IMR-90 (cell line): ENCODE measurements at regions not wholly inside any gene's neighbourhood (a gene's known extent, or its start where the extent isn't known, plus 50 kb on each side); places are given as distances from the start of the nearest gene placed in this dataset.

Experiments
- ATAC-seq: fragments of 200-7000 bp; cut with Tn5 transposase; 2 replicates; pipeline ENCODE4 v1.9.1; 2020; ENCODE audit warnings: low read depth, mild to moderate bottlenecking, moderate library complexity
- BruUV-seq: library from RNA; stranded (reverse); fragments of 400-500 nt; replicated peaks from 2 replicates; lab custom pipeline; 2021; lab: Mats Ljungman, UMichigan
- CTCF ChIA-PET: fragments of 300-600 bp; formaldehyde crosslinking; extraction: SDS; loops from one replicate; lab custom pipeline; 2021; ENCODE audit warnings: antibody characterized with exemption; lab: Yijun Ruan, JAX
- POLR2A ChIA-PET: fragments of 300-600 bp; sonication (Branson Sonifier 250); formaldehyde crosslinking; loops from one replicate; lab custom pipeline; 2022; ENCODE audit warnings: antibody characterized with exemption; ENCODE audit not compliant: unreplicated experiment; lab: Charles Lee
- DNase-seq: peaks from one replicate; pipeline ENCODE4 v3.0.0; 2013
- H2AFZ ChIP-seq: replicated peaks from 2 replicates; pipeline ENCODE3; 2013; ENCODE audit warnings: low read length, mild to moderate bottlenecking; ENCODE audit not compliant: poor library complexity
- H2AK5ac ChIP-seq: 2 replicates; pipeline ENCODE4 v1.6.1; 2013; ENCODE audit warnings: low read depth, low read length, inconsistent platforms
- H2AK9ac ChIP-seq: replicated peaks from 2 replicates; pipeline ENCODE3; 2013; ENCODE audit warnings: mild to moderate bottlenecking, low read depth, low read length, moderate library complexity; ENCODE audit not compliant: poor library complexity
- H2BK120ac ChIP-seq: 2 replicates; pipeline ENCODE4 v1.6.1; 2013; ENCODE audit warnings: low read depth, low read length, inconsistent platforms
- H2BK15ac ChIP-seq: 3 replicates; pipeline ENCODE4 v1.6.1; 2013; ENCODE audit warnings: low read depth, low read length, inconsistent platforms
- H2BK20ac ChIP-seq: 2 replicates; pipeline ENCODE4 v1.6.1; 2013; ENCODE audit warnings: low read depth, mild to moderate bottlenecking, inconsistent platforms, low read length, moderate library complexity
- H2BK5ac ChIP-seq: 2 replicates; pipeline ENCODE4 v1.6.1; 2013; ENCODE audit warnings: mild to moderate bottlenecking, low read depth, low read length, inconsistent platforms; ENCODE audit not compliant: poor library complexity, severe bottlenecking
- H3K14ac ChIP-seq: replicated peaks from 2 replicates; pipeline ENCODE4 v1.6.1; 2013; ENCODE audit warnings: low read depth, low read length, inconsistent platforms
- H3K18ac ChIP-seq: 2 replicates; pipeline ENCODE4 v1.6.1; 2013; ENCODE audit warnings: low read depth, low read length, control low read depth
- H3K23ac ChIP-seq: 2 replicates; pipeline ENCODE4 v1.6.1; 2013; ENCODE audit warnings: low read depth, low read length, inconsistent platforms
- H3K27ac ChIP-seq: 2 replicates; pipeline ENCODE4 v1.5.1; 2013; ENCODE audit warnings: mild to moderate bottlenecking, control low read depth, low read length; ENCODE audit not compliant: insufficient read depth
- H3K27me3 ChIP-seq: 2 replicates; pipeline ENCODE4 v1.6.1; 2013; ENCODE audit warnings: low read length; ENCODE audit not compliant: control insufficient read depth, insufficient read depth
- H3K36me3 ChIP-seq: 2 replicates; pipeline ENCODE4 v1.6.1; 2013; ENCODE audit warnings: low read length, mixed read lengths; ENCODE audit not compliant: control insufficient read depth, insufficient read depth
- H3K4ac ChIP-seq: 2 replicates; pipeline ENCODE4 v1.6.1; 2013; ENCODE audit warnings: low read depth, low read length, inconsistent platforms
- H3K4me1 ChIP-seq: 2 replicates; pipeline ENCODE4 v1.6.1; 2013; ENCODE audit warnings: low read length, mixed read lengths; ENCODE audit not compliant: control insufficient read depth, insufficient read depth
- H3K4me2 ChIP-seq: 2 replicates; pipeline ENCODE4 v1.6.1; 2013; ENCODE audit warnings: low read depth, mild to moderate bottlenecking, control low read depth, low read length, moderate library complexity
- H3K4me3 ChIP-seq: 2 replicates; pipeline ENCODE4 v1.5.1; 2013; ENCODE audit warnings: low read depth, mild to moderate bottlenecking, control low read depth, low read length, moderate library complexity; ENCODE audit not compliant: insufficient read depth
- H3K56ac ChIP-seq: 2 replicates; pipeline ENCODE4 v1.6.1; 2013; ENCODE audit warnings: low read length, inconsistent platforms; ENCODE audit not compliant: insufficient read depth; ENCODE audit errors: extremely low read depth
- H3K79me1 ChIP-seq, 2 experiments: 2 replicates each; pipeline ENCODE4 v1.6.1; 2013; ENCODE audit warnings: low read length in 2 of 2, inconsistent platforms in 1 of 2, low read depth in 1 of 2
- H3K9ac ChIP-seq: 2 replicates; pipeline ENCODE4 v1.6.1; 2013; ENCODE audit warnings: low read depth, low read length, control low read depth
- H3K9me1 ChIP-seq: 2 replicates; pipeline ENCODE4 v1.6.1; 2013; ENCODE audit warnings: low read length, inconsistent platforms; ENCODE audit not compliant: insufficient read depth
- H3K9me3 ChIP-seq: 2 replicates; pipeline ENCODE4 v1.6.1; 2013; ENCODE audit warnings: low read length; ENCODE audit not compliant: control insufficient read depth, insufficient read depth
- H4K20me1 ChIP-seq: 2 replicates; pipeline ENCODE4 v1.6.1; 2013; ENCODE audit warnings: low read length, inconsistent platforms; ENCODE audit not compliant: insufficient read depth
- H4K5ac ChIP-seq: 2 replicates; pipeline ENCODE4 v1.6.1; 2013; ENCODE audit warnings: mild to moderate bottlenecking, low read depth, low read length, control low read depth
- H4K8ac ChIP-seq, 2 experiments: 2 replicates each; pipeline ENCODE4 v1.6.1; 2013; ENCODE audit warnings: low read depth in 2 of 2, low read length in 2 of 2, control low read depth in 1 of 2, inconsistent platforms in 1 of 2
- H4K91ac ChIP-seq: 2 replicates; pipeline ENCODE4 v1.6.1; 2013; ENCODE audit warnings: low read depth, low read length, inconsistent platforms; ENCODE audit not compliant: insufficient read depth
- BHLHE40 ChIP-seq: fragments of 150-350 bp; IDR thresholded peaks from 2 replicates; pipeline ENCODE4 v1.6.1; 2016; ENCODE audit warnings: mild to moderate bottlenecking, low read depth, low read length
- CEBPB ChIP-seq: IDR thresholded peaks from 2 replicates; pipeline ENCODE4 v1.6.1; 2012; ENCODE audit warnings: low read depth, low read length, improper control_type of control experiment
- CHD1 ChIP-seq: IDR thresholded peaks from 2 replicates; pipeline ENCODE4 v1.6.1; 2012; ENCODE audit warnings: low read depth, low read length, improper control_type of control experiment
- CTCF ChIP-seq: conservative IDR thresholded peaks from 2 replicates; pipeline ENCODE4 v1.5.1; 2012; ENCODE audit warnings: mild to moderate bottlenecking, low read depth, low read length, improper control_type of control experiment
- ELK1 ChIP-seq: fragments of 150-350 bp; IDR thresholded peaks from 2 replicates; pipeline ENCODE4 v1.6.1; 2016; ENCODE audit warnings: low read depth, mild to moderate bottlenecking, low read length, moderate library complexity, borderline replicate concordance
- FOS ChIP-seq: fragments of 150-350 bp; IDR thresholded peaks from 2 replicates; pipeline ENCODE4 v1.6.1; 2016; ENCODE audit warnings: low read depth, low read length
- MAFK ChIP-seq: IDR thresholded peaks from 2 replicates; pipeline ENCODE4 v1.6.1; 2012; ENCODE audit warnings: low read depth, low read length, improper control_type of control experiment
- MAZ ChIP-seq: IDR thresholded peaks from 2 replicates; pipeline ENCODE4 v1.6.1; 2012; ENCODE audit warnings: low read depth, mild to moderate bottlenecking, low read length, improper control_type of control experiment, moderate library complexity, borderline replicate concordance
- MXI1 ChIP-seq: IDR thresholded peaks from 2 replicates; pipeline ENCODE4 v1.6.1; 2012; ENCODE audit warnings: low read depth, mild to moderate bottlenecking, low read length, moderate library complexity, borderline replicate concordance
- NFE2L2 ChIP-seq: fragments of 150-350 bp; IDR thresholded peaks from 2 replicates; pipeline ENCODE4 v1.6.1; 2016; ENCODE audit warnings: low read depth, mild to moderate bottlenecking, low read length
- POLR2A ChIP-seq: IDR thresholded peaks from 2 replicates; pipeline ENCODE4 v1.6.1; 2012; ENCODE audit warnings: mild to moderate bottlenecking, low read depth, low read length
- RAD21 ChIP-seq: IDR thresholded peaks from 2 replicates; pipeline ENCODE4 v1.6.1; 2012; ENCODE audit warnings: low read length, improper control_type of control experiment
- RCOR1 ChIP-seq: IDR thresholded peaks from 2 replicates; pipeline ENCODE4 v1.6.1; 2012; ENCODE audit warnings: mild to moderate bottlenecking, low read length, improper control_type of control experiment; ENCODE audit not compliant: insufficient replicate concordance
- RFX5 ChIP-seq: IDR thresholded peaks from 2 replicates; pipeline ENCODE4 v1.8.0; 2012; ENCODE audit warnings: low read depth, mild to moderate bottlenecking, low read length, moderate library complexity
- SMC3 ChIP-seq: fragments of 150-350 bp; IDR thresholded peaks from 2 replicates; pipeline ENCODE4 v1.6.1; 2016; ENCODE audit warnings: low read depth, mild to moderate bottlenecking, antibody characterized with exemption, low read length, moderate library complexity
- USF2 ChIP-seq: fragments of 150-350 bp; IDR thresholded peaks from 2 replicates; pipeline ENCODE4 v1.6.1; 2017; ENCODE audit warnings: mild to moderate bottlenecking, antibody characterized with exemption, low read length, low read depth
- WGBS, 2 experiments: methylation state at CpG; one replicate each; pipeline versions ENCODE4 v1.1.5 to v1.1.7; 2013; ENCODE audit warnings: missing lambda C conversion rate in 2 of 2; ENCODE audit not compliant: insufficient read length in 1 of 2; ENCODE audit errors: extremely low coverage in 2 of 2; 5-methylcytosine and 5-hydroxymethylcytosine counted together
- dilution Hi-C: fragments of 300-500 bp; cut with HindIII; formaldehyde crosslinking; loops from one replicate; pipeline ENCODE4 v1.14.3; 2018; ENCODE audit warnings: low sequenced_read_pairs; ENCODE audit not compliant: unreplicated experiment
- in situ Hi-C: fragments of 300-500 bp; cut with MboI; formaldehyde crosslinking; loops from 3 replicates; pipeline ENCODE4 v1.14.3; 2019; ENCODE audit warnings: low sequenced_read_pairs, inconsistent platforms, mixed read lengths
- intact Hi-C: fragments of 100-400 bp; cut with micrococcal nuclease; formaldehyde crosslinking; loops from 2 replicates; pipeline ENCODE4 v1.10.0; 2022

- H3K23ac ChIP-seq, result no peak overlapping the region
- H3K36me3 ChIP-seq, result no peaks in the 10 kb centered on the region
- ChIA-PET CTCF (no interaction called here), POLR2A (no interaction called here)
- no peak overlapping the region for H2AFZ ChIP-seq
- no peaks in the 10 kb centered on the region; the same call in 1 of the 2 replicates for H3K9me1 ChIP-seq
- H3K4ac ChIP-seq, result no peak overlapping the region
- H2BK15ac ChIP-seq, result no peak overlapping the region
- DNase-seq (no peak), ATAC-seq (no peak)
- H2BK20ac ChIP-seq, result no peak overlapping the region
- peaks cover 17% of the 10 kb centered on the region for H3K27me3 ChIP-seq
- H3K9me3 ChIP-seq, result no peaks in the 10 kb centered on the region
- H3K79me1 ChIP-seq, result no peaks in the 10 kb centered on the region
- BruUV-seq, result no TSS peak
- H4K91ac ChIP-seq, result no peak overlapping the region
- no CpG with 5 or more reads among the region's 1 CpG for WGBS, 2 experiments
- no peak overlapping the region for H2AK9ac ChIP-seq
- intact Hi-C loops (no loop called here), in situ Hi-C loops (no loop called here), dilution Hi-C loops (no loop called here)
- H3K18ac ChIP-seq, result no peak overlapping the region
- no peak overlapping the region for H3K4me3 ChIP-seq
- no peak overlapping the region for H3K4me2 ChIP-seq
- no peak for TF ChIP-seq CTCF
- TF ChIP-seq CEBPB, result no peak
- no peak for TF ChIP-seq CHD1
- TF ChIP-seq SMC3, result no peak
- TF ChIP-seq RCOR1, result no peak
- TF ChIP-seq BHLHE40, result no peak
- TF ChIP-seq FOS, result no peak
- no peak for TF ChIP-seq MXI1
- no peak for TF ChIP-seq USF2
- TF ChIP-seq ELK1, result no peak
- no peak for TF ChIP-seq NFE2L2
- TF ChIP-seq RFX5, result no peak
- no peak for TF ChIP-seq POLR2A
- no peak for TF ChIP-seq MAFK
- TF ChIP-seq MAZ, result no peak
- TF ChIP-seq RAD21, result no peak
- H2BK120ac ChIP-seq, result no peak overlapping the region
- H2AK5ac ChIP-seq, result no peak overlapping the region
- no peak overlapping the region for H4K8ac ChIP-seq
- H4K20me1 ChIP-seq, result no peaks in the 10 kb centered on the region
- H3K4me1 ChIP-seq, result no peaks in the 10 kb centered on the region
- no peak overlapping the region for H2BK5ac ChIP-seq
- no peak overlapping the region for H4K5ac ChIP-seq
- no peak overlapping the region for H3K9ac ChIP-seq
- no peak overlapping the region for H3K14ac ChIP-seq
- no peak overlapping the region for H3K27ac ChIP-seq
- no peak overlapping the region for H3K56ac ChIP-seq
Measured at GRCh38 chr6:151155095-151155494, 84.7 kb upstream of the AKAP12 start.
